ENCODE measurements at regions not wholly inside any gene's neighbourhood (a gene's known extent, or its start where the extent isn't known, plus 50 kb on each side); places are given as distances from the start of the nearest gene placed in this dataset.
A peak's percentile ranks its signal among the peaks of the same experiment; 100 is the strongest.

GRCh38 chr14:53808042-53808441 is 148.6 kb downstream of the BMP4 start:
- H3K4me3 ChIP-seq (ENCODE audit: low read length): no peak overlapping the region
- TF ChIP-seq, protein P1, sequence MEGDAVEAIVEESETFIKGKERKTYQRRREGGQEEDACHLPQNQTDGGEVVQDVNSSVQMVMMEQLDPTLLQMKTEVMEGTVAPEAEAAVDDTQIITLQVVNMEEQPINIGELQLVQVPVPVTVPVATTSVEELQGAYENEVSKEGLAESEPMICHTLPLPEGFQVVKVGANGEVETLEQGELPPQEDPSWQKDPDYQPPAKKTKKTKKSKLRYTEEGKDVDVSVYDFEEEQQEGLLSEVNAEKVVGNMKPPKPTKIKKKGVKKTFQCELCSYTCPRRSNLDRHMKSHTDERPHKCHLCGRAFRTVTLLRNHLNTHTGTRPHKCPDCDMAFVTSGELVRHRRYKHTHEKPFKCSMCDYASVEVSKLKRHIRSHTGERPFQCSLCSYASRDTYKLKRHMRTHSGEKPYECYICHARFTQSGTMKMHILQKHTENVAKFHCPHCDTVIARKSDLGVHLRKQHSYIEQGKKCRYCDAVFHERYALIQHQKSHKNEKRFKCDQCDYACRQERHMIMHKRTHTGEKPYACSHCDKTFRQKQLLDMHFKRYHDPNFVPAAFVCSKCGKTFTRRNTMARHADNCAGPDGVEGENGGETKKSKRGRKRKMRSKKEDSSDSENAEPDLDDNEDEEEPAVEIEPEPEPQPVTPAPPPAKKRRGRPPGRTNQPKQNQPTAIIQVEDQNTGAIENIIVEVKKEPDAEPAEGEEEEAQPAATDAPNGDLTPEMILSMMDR (conservative IDR thresholded peaks at IDR 0.05; ENCODE audit: low read depth, low read length): no peak
- no peak for DNase-seq (ENCODE audit: low read depth)

DNA sequence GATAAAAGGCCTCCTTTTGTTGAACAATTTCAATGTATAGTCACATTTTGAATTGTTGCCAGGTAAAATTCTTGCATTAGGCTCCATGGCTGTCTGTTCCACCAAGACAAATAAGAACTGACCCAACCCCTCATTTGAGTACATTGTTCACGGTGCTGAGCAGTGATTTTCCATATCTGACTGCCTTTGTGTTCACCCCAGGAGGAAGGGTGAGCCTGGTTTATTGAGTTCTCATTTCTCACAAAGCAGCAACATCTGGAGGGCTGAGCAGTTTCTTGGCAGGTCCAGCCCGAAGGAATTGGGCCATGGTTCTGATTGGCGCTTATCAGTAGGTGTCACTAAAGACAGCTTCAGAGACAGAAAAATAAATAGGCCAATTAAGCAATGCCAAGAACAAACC is 149.1 kb downstream of the BMP4 start:
- no peak overlapping the region for H3K4me3 ChIP-seq (ENCODE audit: low read length)
- TF ChIP-seq, protein P1 (conservative IDR thresholded peaks at IDR 0.05; ENCODE audit: low read depth, low read length): no peak
- peak; percentile 46 for DNase-seq (ENCODE audit: low read depth)

- TF ChIP-seq, protein P1 (conservative IDR thresholded peaks at IDR 0.05; ENCODE audit: low read depth, low read length): no peak
- DNase-seq (ENCODE audit: low read depth): no peak
- H3K4me3 ChIP-seq (ENCODE audit: low read length): no peak overlapping the region
Measured at GRCh38 chr14:53807108-53807507, 149.5 kb downstream of the BMP4 start.

DNA sequence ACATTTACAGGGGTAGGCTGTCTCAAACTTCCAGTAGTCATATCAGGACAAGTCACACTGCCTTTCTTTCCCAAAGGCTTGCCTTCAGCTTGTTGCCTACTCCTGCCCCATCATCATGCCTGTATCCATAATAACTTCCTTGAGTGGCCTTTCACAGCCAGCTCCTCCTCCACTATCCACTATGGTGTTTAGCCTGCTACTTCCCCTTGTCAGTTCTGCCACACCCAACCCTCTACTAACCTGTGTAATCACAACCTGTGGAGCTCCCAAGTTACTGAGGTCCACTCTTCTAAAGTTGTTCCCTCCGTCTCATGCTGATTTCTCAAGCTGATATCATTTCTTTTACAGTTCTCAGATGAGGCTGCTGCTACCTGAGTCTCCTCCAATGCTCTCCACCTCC is 159.9 kb downstream of the BMP4 start:
- H3K4me3 ChIP-seq (ENCODE audit: low read length): no peak overlapping the region
- no peak for DNase-seq (ENCODE audit: low read depth)
- TF ChIP-seq, protein P1 (conservative IDR thresholded peaks at IDR 0.05; ENCODE audit: low read depth, low read length): no peak

GRCh38 chr14:53793790-53794505 is 162.7 kb downstream of the BMP4 start:
- no peak for DNase-seq (ENCODE audit: low read depth)
- H3K4me3 ChIP-seq (ENCODE audit: low read length): no peak overlapping the region
- TF ChIP-seq, protein P1 (conservative IDR thresholded peaks at IDR 0.05; ENCODE audit: low read depth, low read length): no peak

DNA sequence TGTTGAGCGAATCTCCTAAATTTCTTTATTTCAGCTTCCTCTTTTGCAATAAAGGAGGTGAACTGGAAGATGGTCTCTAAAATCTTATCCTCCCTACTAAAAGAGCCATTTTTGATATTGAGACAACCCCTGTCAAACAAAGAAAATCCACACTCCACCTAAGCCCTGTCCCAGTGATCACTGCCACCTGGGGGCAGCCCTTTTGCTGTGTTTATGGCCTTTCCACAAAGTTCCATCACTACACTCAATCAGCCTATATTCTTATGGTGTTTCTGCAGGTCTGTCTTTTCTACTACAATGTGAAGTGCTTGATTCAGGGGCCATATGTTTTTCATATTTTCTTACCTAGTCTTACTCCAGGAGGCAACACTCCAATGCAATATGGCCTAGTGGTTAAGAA is 163.7 kb downstream of the BMP4 start:
- TF ChIP-seq, protein P1 (conservative IDR thresholded peaks at IDR 0.05; ENCODE audit: low read depth, low read length): peak; percentile 12
- DNase-seq (ENCODE audit: low read depth): no peak
- H3K4me3 ChIP-seq (ENCODE audit: low read length): no peak overlapping the region
